ENCODE measurements at regions not wholly inside any gene's neighbourhood (a gene's known extent, or its start where the extent isn't known, plus 50 kb on each side); places are given as distances from the start of the nearest gene placed in this dataset.
A peak's percentile ranks its signal among the peaks of the same experiment; 100 is the strongest.

- H3K4me3 ChIP-seq (replicated peaks; ENCODE audit: low read depth, low read length) = no peak overlapping the region
- TF ChIP-seq CTCF (IDR thresholded peaks at IDR 0.05; ENCODE audit: low read length, missing control alignments) = no peak
- DNase-seq (ENCODE audit: low read depth) = peak; percentile 14
Observed at GRCh38 chr11:23990346-23991164, 506.3 kb upstream of the LUZP2 start.

DNA sequence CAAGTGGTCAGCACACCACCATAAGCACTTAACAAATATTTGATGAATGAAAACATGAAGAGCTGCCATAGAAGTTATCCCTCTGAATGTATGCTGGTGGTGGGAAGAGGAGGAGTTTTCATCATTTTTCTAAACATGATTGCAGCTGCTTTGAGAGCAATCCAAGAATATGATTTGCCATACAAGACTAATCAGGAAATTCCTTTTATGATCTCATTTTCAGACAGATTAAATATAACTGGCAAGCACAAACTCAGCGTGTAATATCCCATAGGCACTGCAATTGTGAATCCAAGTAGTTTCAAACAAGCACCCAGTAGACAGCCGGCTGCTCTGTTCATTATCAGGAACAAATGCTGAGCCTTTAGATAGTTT is 505.7 kb upstream of the LUZP2 start:
- DNase-seq (ENCODE audit: low read depth) = peak; percentile 66
- no peak overlapping the region for H3K4me3 ChIP-seq (replicated peaks; ENCODE audit: low read depth, low read length)
- no peak for TF ChIP-seq CTCF (IDR thresholded peaks at IDR 0.05; ENCODE audit: low read length, missing control alignments)

DNA sequence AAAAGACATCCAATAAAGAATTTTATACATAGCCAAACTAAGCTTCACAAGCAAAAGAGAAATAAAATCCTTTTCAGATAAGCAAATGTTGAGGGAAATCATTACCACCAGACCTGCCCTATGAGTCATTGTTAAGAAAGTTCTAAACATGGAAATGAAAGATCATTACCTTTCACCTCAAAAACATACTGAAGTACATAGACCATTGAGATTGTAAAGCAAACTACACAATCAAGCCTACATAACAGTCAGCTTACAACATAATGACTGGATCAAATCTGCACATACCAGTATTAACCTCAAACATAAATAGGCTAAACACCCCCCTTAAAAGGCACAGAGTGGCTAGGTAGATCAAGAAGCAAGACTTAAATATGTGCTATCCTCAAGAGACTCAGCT is 501.0 kb upstream of the LUZP2 start:
- no peak for TF ChIP-seq CTCF (IDR thresholded peaks at IDR 0.05; ENCODE audit: low read length, missing control alignments)
- DNase-seq (ENCODE audit: low read depth) = peak; percentile 23
- no peak overlapping the region for H3K4me3 ChIP-seq (replicated peaks; ENCODE audit: low read depth, low read length)

DNA sequence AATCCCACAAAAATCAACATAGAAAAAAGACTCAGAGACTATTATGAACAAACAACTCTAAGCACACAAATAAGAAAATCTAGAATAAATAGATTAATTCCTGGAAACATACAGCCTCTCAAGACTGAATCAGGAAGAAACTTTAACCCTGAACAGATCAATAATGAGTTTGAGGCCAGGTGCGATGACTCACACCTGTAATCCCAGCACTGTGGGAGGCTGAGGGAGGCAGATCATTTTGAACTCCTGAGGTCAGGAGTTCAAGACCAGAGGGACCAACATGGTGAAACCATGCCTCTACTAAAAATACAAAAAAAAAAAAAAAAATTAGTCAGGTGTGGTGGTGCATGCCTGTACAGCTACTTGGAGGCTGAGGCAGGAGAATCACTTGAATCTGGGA is 499.5 kb upstream of the LUZP2 start:
- no peak for TF ChIP-seq CTCF (IDR thresholded peaks at IDR 0.05; ENCODE audit: low read length, missing control alignments)
- no peak for DNase-seq (ENCODE audit: low read depth)
- no peak overlapping the region for H3K4me3 ChIP-seq (replicated peaks; ENCODE audit: low read depth, low read length)

GRCh38 chr11:24005202-24005876 is 491.5 kb upstream of the LUZP2 start:
- TF ChIP-seq CTCF (IDR thresholded peaks at IDR 0.05; ENCODE audit: low read length, missing control alignments) = no peak
- H3K4me3 ChIP-seq (replicated peaks; ENCODE audit: low read depth, low read length) = no peak overlapping the region
- DNase-seq (ENCODE audit: low read depth) = no peak

- no peak overlapping the region for H3K4me3 ChIP-seq (replicated peaks; ENCODE audit: low read depth, low read length)
- DNase-seq (ENCODE audit: low read depth) = no peak
- no peak for TF ChIP-seq CTCF (IDR thresholded peaks at IDR 0.05; ENCODE audit: low read length, missing control alignments)
Observed at GRCh38 chr11:24043842-24044241, 453.0 kb upstream of the LUZP2 start.

Measured in fibroblast of pulmonary artery (primary cell).